ENCODE measurements at regions not wholly inside any gene's neighbourhood (a gene's known extent, or its start where the extent isn't known, plus 50 kb on each side); places are given as distances from the start of the nearest gene placed in this dataset.

GRCh38 chrX:63513825-63514568 lies 162.9 kb upstream of the SPIN4 start:
- Histone ChIP-seq H3K9me1 (ENCODE audit: control insufficient read depth, extremely low read depth, insufficient read depth, low read length) (no peaks in the 10 kb centered on the region), H3K4me2 (ENCODE audit: control insufficient read depth, extremely low read depth, insufficient read depth, low read depth, low read length) (no peak overlapping the region), H3K36me3 (ENCODE audit: control insufficient read depth in 2 of 2, extremely low read depth in 1 of 2, insufficient read depth in 2 of 2, low read length in 2 of 2) (no peaks in the 10 kb centered on the region), H3K27me3 (ENCODE audit: control insufficient read depth, extremely low read depth, insufficient read depth, low read length) (no peaks in the 10 kb centered on the region), H3K4me3 (ENCODE audit: control insufficient read depth in 2 of 3, extremely low read depth in 1 of 3, insufficient read depth in 2 of 3, low read depth in 1 of 3, low read length in 3 of 3) (no peak overlapping the region), H3K79me2 (ENCODE audit: control insufficient read depth, insufficient read depth, low read length) (no peaks in the 10 kb centered on the region), H3K4me1 (ENCODE audit: control insufficient read depth, extremely low read depth, insufficient read depth, low read length) (no peaks in the 10 kb centered on the region), H2AFZ (ENCODE audit: control insufficient read depth, low read length) (no peak overlapping the region), H3K9me3 (ENCODE audit: control insufficient read depth, low read depth, low read length) (no peaks in the 10 kb centered on the region), H3K9ac (ENCODE audit: control insufficient read depth, extremely low read depth, insufficient read depth, low read length) (no peak overlapping the region), H4K20me1 (ENCODE audit: control insufficient read depth, extremely low read depth, insufficient read depth, low read length) (no peaks in the 10 kb centered on the region), H3K27ac (ENCODE audit: control insufficient read depth, insufficient read depth, low read length) (no peak overlapping the region)
- DNase-seq (ENCODE audit: low read depth, low spot score) (no peak), FAIRE-seq (no peak)
- TF ChIP-seq, protein P1, sequence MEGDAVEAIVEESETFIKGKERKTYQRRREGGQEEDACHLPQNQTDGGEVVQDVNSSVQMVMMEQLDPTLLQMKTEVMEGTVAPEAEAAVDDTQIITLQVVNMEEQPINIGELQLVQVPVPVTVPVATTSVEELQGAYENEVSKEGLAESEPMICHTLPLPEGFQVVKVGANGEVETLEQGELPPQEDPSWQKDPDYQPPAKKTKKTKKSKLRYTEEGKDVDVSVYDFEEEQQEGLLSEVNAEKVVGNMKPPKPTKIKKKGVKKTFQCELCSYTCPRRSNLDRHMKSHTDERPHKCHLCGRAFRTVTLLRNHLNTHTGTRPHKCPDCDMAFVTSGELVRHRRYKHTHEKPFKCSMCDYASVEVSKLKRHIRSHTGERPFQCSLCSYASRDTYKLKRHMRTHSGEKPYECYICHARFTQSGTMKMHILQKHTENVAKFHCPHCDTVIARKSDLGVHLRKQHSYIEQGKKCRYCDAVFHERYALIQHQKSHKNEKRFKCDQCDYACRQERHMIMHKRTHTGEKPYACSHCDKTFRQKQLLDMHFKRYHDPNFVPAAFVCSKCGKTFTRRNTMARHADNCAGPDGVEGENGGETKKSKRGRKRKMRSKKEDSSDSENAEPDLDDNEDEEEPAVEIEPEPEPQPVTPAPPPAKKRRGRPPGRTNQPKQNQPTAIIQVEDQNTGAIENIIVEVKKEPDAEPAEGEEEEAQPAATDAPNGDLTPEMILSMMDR (optimal IDR thresholded peaks at IDR 0.05 in 1 of 3, IDR thresholded peaks at IDR 0.05 in 1 of 3, conservative IDR thresholded peaks at IDR 0.05 in 1 of 3; ENCODE audit: extremely low read depth in 1 of 3, insufficient read depth in 2 of 3, low read length in 3 of 3) = no peak
- TF ChIP-seq EZH2 (IDR thresholded peaks at IDR 0.05; ENCODE audit: low read length) = no peak
- dilution Hi-C loops (cut with MboI; ENCODE audit: extremely low pct_ligation_motif_present, low sequenced_read_pairs) = no loop called here

DNA sequence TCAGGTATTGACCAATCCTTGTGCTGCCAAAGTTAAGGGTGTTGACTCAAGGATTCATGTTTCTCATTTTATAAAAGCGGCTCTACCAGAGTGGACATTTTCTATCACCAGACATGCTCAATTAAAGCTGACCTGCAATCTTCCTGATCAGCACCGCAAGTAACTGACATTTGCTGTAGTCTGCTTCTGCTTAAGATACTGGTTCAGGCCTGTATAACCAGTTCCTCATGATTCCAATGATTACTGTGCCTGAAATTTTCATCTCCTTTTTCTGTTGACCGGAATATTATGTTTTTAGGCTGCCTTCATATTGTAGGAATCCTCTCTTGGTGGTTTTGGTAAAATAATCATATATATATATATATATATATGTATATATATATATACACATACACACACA lies 160.2 kb upstream of the SPIN4 start:
- no peak overlapping the region for H3K4me3 ChIP-seq (ENCODE audit: control insufficient read depth in 2 of 3, extremely low read depth in 1 of 3, insufficient read depth in 2 of 3, low read depth in 1 of 3, low read length in 3 of 3)
- no peak for DNase-seq (ENCODE audit: low read depth, low spot score)
- FAIRE-seq = no peak
- H3K4me1 ChIP-seq (ENCODE audit: control insufficient read depth, extremely low read depth, insufficient read depth, low read length) = no peaks in the 10 kb centered on the region
- H3K27ac ChIP-seq (ENCODE audit: control insufficient read depth, insufficient read depth, low read length) = no peak overlapping the region
- H3K9me1 ChIP-seq (ENCODE audit: control insufficient read depth, extremely low read depth, insufficient read depth, low read length) = no peaks in the 10 kb centered on the region
- H3K27me3 ChIP-seq (ENCODE audit: control insufficient read depth, extremely low read depth, insufficient read depth, low read length) = no peaks in the 10 kb centered on the region
- dilution Hi-C loops (cut with MboI; ENCODE audit: extremely low pct_ligation_motif_present, low sequenced_read_pairs) = no loop called here
- no peaks in the 10 kb centered on the region for H3K36me3 ChIP-seq (ENCODE audit: control insufficient read depth in 2 of 2, extremely low read depth in 1 of 2, insufficient read depth in 2 of 2, low read length in 2 of 2)
- no peak overlapping the region for H3K9ac ChIP-seq (ENCODE audit: control insufficient read depth, extremely low read depth, insufficient read depth, low read length)
- H3K9me3 ChIP-seq (ENCODE audit: control insufficient read depth, low read depth, low read length) = no peaks in the 10 kb centered on the region
- no peaks in the 10 kb centered on the region for H4K20me1 ChIP-seq (ENCODE audit: control insufficient read depth, extremely low read depth, insufficient read depth, low read length)
- H2AFZ ChIP-seq (ENCODE audit: control insufficient read depth, low read length) = no peak overlapping the region
- TF ChIP-seq, protein P1 (optimal IDR thresholded peaks at IDR 0.05 in 1 of 3, IDR thresholded peaks at IDR 0.05 in 1 of 3, conservative IDR thresholded peaks at IDR 0.05 in 1 of 3; ENCODE audit: extremely low read depth in 1 of 3, insufficient read depth in 2 of 3, low read length in 3 of 3) = no peak
- no peak overlapping the region for H3K4me2 ChIP-seq (ENCODE audit: control insufficient read depth, extremely low read depth, insufficient read depth, low read depth, low read length)
- H3K79me2 ChIP-seq (ENCODE audit: control insufficient read depth, insufficient read depth, low read length) = no peaks in the 10 kb centered on the region
